ENCODE measurements at regions not wholly inside any gene's neighbourhood (a gene's known extent, or its start where the extent isn't known, plus 50 kb on each side); places are given as distances from the start of the nearest gene placed in this dataset.

GRCh38 chr13:78762825-78763224 is 103.9 kb upstream of the OBI1 start:
- no peak for TF ChIP-seq CTCF (IDR thresholded peaks at IDR 0.05; ENCODE audit: low read depth, low read length, poor library complexity, severe bottlenecking)
- TF ChIP-seq EZH2phosphoT487 (IDR thresholded peaks at IDR 0.05; ENCODE audit: borderline replicate concordance, low read length), result no peak
